GM18505 (cell line): ENCODE measurements at regions not wholly inside any gene's neighbourhood (a gene's known extent, or its start where the extent isn't known, plus 50 kb on each side); places are given as distances from the start of the nearest gene placed in this dataset.
"Not testable (repeated sequence)": the region's sequence is repeated elsewhere in the genome, so short reads cannot be mapped to it uniquely, and the experiment has no call there.

ENCODE experiments used
- ATAC-seq: cut with Tn5 transposase; IDR thresholded peaks from one replicate; pipeline ENCODE4 v1.9.1; 2021; ENCODE audit not compliant: unreplicated experiment
- POLR2A ChIP-seq: IDR thresholded peaks from 4 replicates; pipeline ENCODE4 v1.6.1; 2011; ENCODE audit warnings: borderline replicate concordance; ENCODE audit not compliant: insufficient read depth, insufficient read length; ENCODE audit errors: extremely low read depth

- TF ChIP-seq POLR2A = no peak
- ATAC-seq = no peak
These were observed 765.3 kb upstream of the SLIT2 start for GRCh38 chr4:19486400-19486799.

DNA sequence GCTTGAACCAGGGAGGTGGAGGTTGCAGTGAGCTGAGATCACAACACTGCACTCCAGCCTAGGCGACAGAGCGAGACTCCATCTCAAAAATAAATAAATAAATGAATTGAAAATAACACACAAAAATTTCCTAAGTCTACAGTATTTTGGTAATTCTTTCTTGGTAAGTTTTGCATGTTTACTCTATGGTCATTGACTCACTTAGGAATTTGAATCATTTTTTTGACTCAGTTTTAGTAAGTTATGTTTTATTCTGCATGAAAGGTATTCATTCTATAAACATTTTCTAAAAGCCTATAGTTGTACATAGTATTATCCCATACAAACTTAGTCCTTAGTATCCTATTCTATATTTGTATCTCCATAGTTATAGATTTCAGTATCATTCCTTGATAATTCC is 772.9 kb upstream of the SLIT2 start:
- no peak for TF ChIP-seq POLR2A
- ATAC-seq = no peak

DNA sequence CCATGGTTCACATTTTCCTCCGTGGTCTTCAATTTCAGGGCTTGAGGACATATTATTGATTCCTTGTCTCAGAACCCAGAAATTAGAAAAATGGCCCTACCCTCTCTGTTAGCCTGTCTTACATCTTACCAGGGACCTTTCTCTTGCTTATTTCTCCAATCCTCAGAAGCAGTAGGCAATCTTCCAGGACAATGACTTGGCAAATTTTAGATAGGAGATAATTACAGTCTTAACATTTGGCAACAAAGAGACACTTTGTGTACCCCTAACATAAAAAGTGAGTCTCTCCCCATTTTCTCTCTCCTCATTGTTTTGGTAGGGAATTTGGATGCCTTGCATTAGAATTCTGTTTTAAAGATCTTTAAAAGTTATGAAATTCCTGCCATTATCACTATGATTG is 778.1 kb upstream of the SLIT2 start:
- no peak for TF ChIP-seq POLR2A
- ATAC-seq = no peak

GRCh38 chr4:19472666-19473065 is 779.0 kb upstream of the SLIT2 start:
- no peak for ATAC-seq
- no peak for TF ChIP-seq POLR2A

DNA sequence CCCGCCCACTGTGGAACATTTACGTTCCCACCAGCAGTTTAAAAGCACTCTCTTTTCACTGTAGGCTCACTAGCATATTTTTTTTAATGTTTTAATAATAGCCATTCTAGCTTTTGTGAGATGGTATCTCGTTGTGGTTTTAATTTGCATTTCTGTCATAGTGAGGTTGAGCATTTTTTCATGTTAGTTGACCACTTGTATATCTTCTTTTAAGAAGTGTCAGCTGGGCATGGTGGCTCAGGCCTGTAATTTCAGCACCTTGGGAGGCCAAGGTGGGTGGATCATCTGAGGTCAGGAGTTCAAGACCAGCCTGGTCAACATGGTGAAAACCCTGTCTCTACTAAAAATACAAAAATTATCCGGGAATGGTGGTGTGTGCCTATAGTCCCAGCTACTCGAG is 781.7 kb upstream of the SLIT2 start:
- ATAC-seq = not testable (repeated sequence)

DNA sequence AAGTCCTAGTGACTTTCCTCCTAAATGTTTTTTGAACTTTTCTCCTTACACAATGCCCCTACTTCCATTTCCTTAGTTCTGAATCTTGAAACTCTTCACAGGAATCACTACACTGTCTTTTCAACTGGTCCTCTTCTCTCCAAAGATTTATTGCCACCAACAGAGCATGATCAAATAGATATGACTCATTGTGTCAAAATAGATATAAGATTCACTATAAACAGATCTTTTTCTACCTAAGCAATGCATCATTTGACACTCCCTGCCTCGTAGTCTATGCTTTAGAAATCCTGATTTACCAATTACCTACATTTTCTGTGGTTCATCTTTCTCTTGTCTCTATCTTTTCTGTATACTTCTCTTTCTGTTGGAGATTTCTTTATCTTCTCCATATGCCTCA is 789.6 kb upstream of the SLIT2 start:
- TF ChIP-seq POLR2A = no peak
- no peak for ATAC-seq

DNA sequence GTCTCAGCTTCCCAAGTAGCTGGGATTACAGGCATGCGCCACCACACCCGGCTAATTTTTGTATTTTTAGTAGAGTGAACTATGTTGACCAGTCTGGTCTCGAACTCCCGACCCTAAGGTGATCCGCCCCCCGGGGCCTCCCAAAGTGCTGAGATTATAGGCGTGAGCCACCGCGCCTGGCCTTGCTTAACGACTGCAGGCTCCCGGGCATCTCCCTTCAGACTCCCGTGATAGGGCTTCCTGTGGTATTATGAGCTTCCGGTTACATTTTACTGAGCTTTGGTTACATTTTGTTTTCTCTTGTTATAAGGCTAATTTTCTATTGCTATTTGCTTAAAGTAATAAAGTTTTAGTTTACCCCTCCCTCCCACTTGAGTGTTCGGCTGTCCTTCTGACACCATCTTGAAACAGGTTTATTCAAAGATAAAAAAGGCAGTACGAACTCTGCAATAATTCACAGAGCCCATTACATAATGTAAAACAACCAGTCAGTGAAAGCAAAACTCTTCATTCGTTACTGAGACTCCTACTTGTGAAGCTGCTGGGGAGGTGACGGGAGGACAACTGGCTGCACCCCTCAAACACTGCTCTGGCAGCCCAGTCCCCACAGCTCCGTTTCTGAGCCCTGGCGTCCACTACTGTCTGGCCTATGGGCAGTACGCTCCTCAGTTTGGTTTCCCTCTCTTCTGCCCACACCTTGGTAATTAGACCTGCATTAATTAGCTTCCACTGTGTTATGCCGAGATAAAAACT is 795.7 kb upstream of the SLIT2 start:
- no peak for ATAC-seq

GRCh38 chr4:19455196-19455595 is 796.5 kb upstream of the SLIT2 start:
- no peak for ATAC-seq
- no peak for TF ChIP-seq POLR2A

More for the DNA sequence above, 795.7 kb upstream of the SLIT2 start:
- TF ChIP-seq POLR2A = no peak

DNA sequence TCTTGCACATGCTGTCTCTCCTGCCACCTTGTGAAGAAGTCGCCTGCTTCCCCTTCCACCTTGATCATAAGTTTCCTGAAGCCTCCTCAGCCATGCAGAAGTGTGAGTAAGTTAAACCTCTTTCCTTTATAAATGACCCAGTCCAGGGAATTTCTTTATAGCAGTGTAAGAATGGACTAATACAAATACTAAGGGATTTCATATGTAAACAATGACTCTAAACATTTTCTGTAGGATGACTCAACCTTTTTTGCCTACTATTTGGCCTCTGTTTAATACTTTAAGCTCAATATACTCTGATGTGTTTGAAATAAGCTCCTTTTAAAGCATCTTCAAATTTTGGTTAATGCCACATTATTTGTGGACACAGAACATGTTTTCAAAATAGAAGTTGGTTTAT is 813.5 kb upstream of the SLIT2 start:
- TF ChIP-seq POLR2A = no peak
- no peak for ATAC-seq

DNA sequence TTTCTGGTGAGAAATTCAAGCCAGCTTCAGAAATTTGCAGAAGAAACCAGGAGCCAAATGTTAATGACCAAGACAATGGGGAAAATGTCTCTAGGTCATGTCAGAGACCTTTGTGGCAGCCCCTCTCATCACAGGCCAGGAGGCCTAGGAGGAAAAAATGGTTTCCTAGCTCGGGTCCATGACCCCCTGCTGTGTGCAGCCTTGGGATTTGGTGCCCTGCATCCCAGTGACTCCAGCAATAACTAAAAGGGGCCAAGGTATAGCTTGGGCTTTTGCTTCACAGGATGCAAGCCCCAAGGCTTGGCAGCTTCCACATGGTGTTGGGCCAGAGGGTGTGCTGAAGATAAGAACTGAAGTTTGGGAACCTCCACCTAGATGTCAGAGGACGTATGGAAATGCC is 814.7 kb upstream of the SLIT2 start:
- no peak for ATAC-seq
- no peak for TF ChIP-seq POLR2A

DNA sequence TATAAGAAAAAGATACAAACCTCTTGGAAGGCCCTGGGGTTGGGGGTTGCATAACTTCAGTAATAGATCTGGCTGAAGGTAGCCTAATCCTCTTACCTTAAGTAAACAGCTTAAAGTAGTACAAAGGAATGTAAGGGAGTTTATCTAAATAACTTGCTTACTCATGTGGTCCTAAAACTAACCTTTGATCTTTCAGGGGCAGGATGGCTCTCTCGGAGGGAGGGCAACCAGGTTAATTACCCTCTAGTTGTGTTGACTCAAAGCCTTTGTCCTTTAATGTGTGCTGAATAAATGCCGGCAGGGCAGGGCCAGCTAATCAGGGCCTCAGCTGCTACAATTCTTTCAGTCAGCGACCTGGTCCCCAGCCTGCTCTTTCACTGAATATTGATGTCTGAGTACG is 822.0 kb upstream of the SLIT2 start:
- no peak for TF ChIP-seq POLR2A
- ATAC-seq = no peak

DNA sequence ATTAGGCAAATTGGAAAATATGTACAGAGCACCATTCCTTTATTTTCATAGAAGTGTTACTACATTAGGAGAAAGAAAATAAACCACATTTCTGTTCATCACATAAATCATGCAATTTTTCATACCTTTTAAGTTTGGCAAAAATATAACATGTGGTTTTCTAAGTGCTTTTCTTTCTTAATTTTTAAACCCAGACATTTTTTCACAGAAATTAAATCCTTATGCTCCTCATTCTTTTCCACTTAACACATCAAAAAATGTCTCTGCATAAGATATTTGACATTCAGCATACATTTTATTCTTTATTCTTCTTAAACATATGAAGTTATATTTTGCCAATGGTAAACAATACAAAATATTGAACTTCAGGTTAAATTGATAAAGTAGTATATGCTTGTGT is 826.6 kb upstream of the SLIT2 start:
- ATAC-seq = no peak
- no peak for TF ChIP-seq POLR2A

DNA sequence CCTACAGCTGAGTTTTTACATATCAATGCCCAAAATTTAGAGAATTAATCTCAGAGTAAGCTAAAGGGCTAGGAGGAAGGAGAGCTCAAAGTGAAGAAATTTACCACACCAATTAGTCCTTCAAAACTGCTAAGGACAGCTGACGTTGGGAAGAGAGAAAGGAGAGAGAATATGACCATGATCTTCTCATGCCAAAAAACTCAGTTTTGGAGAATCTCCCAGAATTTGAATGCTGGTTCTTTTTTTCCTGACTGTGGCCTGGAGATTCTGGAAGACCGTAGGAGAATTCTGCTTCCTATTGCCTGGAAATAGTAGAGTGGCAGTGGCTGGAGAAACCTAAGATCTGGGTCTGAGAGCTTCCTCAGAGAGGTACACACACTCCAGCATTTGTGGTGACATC is 834.4 kb upstream of the SLIT2 start:
- ATAC-seq = no peak
- no peak for TF ChIP-seq POLR2A

DNA sequence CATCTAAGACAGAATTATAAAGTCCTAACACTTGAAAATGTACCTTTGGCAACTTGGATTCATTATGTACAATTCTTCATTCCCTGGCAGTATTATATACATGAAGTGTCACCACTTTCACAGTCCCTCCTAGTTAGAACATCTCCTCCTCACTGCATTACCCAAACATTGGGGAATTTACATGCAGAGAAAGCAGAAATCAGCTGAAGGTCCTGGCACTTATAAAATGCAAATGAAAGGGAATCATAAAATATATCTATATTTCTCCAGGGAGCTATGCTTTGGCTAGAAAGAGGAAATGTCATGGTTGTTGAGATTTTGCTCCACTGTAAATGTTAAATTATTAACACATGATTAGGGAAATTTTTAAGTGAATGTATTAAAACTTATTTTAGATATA is 835.6 kb upstream of the SLIT2 start:
- ATAC-seq = no peak
- no peak for TF ChIP-seq POLR2A

- no peak for TF ChIP-seq POLR2A
- ATAC-seq = no peak
These were observed 843.2 kb upstream of the SLIT2 start for GRCh38 chr4:19408490-19408889.
